GM12891 (cell line): ENCODE measurements at regions not wholly inside any gene's neighbourhood (a gene's known extent, or its start where the extent isn't known, plus 50 kb on each side); places are given as distances from the start of the nearest gene placed in this dataset.

ENCODE experiments used
- POLR2A ChIP-seq: IDR thresholded peaks from 2 replicates; pipeline ENCODE4 v1.6.1; 2011; ENCODE audit warnings: low read depth, low read length, control low read depth
- POLR2AphosphoS5 ChIP-seq: IDR thresholded peaks from 2 replicates; pipeline ENCODE4 v1.6.1; 2011; ENCODE audit warnings: low read depth, low read length, control low read depth
- TAF1 ChIP-seq: IDR thresholded peaks from 2 replicates; pipeline ENCODE4 v1.6.1; 2011; ENCODE audit warnings: low read depth, low read length, control low read depth

GRCh38 chr6:141364694-141365093 lies 768.0 kb upstream of the GJE1 start:
- TF ChIP-seq POLR2AphosphoS5 = no peak
- no peak for TF ChIP-seq POLR2A
- no peak for TF ChIP-seq TAF1
